OCI-LY7 (cell line): ENCODE measurements at regions not wholly inside any gene's neighbourhood (a gene's known extent, or its start where the extent isn't known, plus 50 kb on each side); places are given as distances from the start of the nearest gene placed in this dataset.

ENCODE experiments used
- BruUV-seq: library from RNA; stranded (reverse); fragments of 400-500 nt; replicated peaks from 2 replicates; lab custom pipeline; 2021; lab: Mats Ljungman, UMichigan
- CTCF ChIA-PET: fragments of 300-600 bp; sonication (Branson Sonifier 250); formaldehyde crosslinking; loops from one replicate; lab custom pipeline; 2022; ENCODE audit warnings: antibody characterized with exemption; ENCODE audit not compliant: unreplicated experiment; lab: Charles Lee
- POLR2A ChIA-PET: fragments of 300-600 bp; sonication (Branson Sonifier 250); formaldehyde crosslinking; loops from one replicate; lab custom pipeline; 2022; ENCODE audit warnings: antibody characterized with exemption; lab: Charles Lee
- DNase-seq: peaks from one replicate; pipeline ENCODE4 v3.0.0-alpha.2; 2015; ENCODE audit warnings: low spot score
- H2AFZ ChIP-seq: fragments of 200-600 bp; sonication (generic), shearing (Covaris generic); 2 replicates; pipeline ENCODE4 v1.6.1; 2014; ENCODE audit warnings: mild to moderate bottlenecking, antibody characterized with exemption, low read length, moderate library complexity
- H3K27ac ChIP-seq: fragments of 200-600 bp; sonication (generic); 2 replicates; pipeline ENCODE4 v1.5.1; 2014; ENCODE audit warnings: mixed run types, low read depth, mild to moderate bottlenecking, moderate library complexity, low read length, inconsistent platforms; ENCODE audit not compliant: poor library complexity, severe bottlenecking
- H3K36me3 ChIP-seq: fragments of 200-600 bp; sonication (generic); 2 replicates; pipeline ENCODE4 v1.6.1; 2014; ENCODE audit warnings: mild to moderate bottlenecking, antibody characterized with exemption, low read length, moderate library complexity, mixed read lengths; ENCODE audit not compliant: insufficient read depth
- H3K4me1 ChIP-seq: fragments of 200-600 bp; sonication (generic); 2 replicates; pipeline ENCODE4 v1.5.1; 2014; ENCODE audit warnings: mild to moderate bottlenecking, low read length; ENCODE audit not compliant: insufficient read depth, poor library complexity, severe bottlenecking
- H3K4me2 ChIP-seq: fragments of 200-600 bp; sonication (generic); 2 replicates; pipeline ENCODE4 v1.6.1; 2014; ENCODE audit warnings: mild to moderate bottlenecking, low read length
- H3K4me3 ChIP-seq: fragments of 200-600 bp; sonication (generic); 2 replicates; pipeline ENCODE4 v1.5.1; 2014; ENCODE audit warnings: mild to moderate bottlenecking, low read depth, low read length; ENCODE audit not compliant: poor library complexity, severe bottlenecking
- H3K79me2 ChIP-seq: fragments of 200-600 bp; sonication (generic); 2 replicates; pipeline ENCODE4 v1.6.1; 2016; ENCODE audit warnings: low read depth, mild to moderate bottlenecking, low read length, moderate library complexity, mixed read lengths; ENCODE audit not compliant: insufficient read depth
- H3K9me2 ChIP-seq: fragments of 200-600 bp; sonication (generic); 2 replicates; pipeline ENCODE4 v1.6.1; 2016; ENCODE audit warnings: mild to moderate bottlenecking, low read length, mixed read lengths; ENCODE audit not compliant: insufficient read depth
- H3K9me3 ChIP-seq: fragments of 200-600 bp; sonication (generic); 2 replicates; pipeline ENCODE4 v1.6.1; 2014; ENCODE audit warnings: mild to moderate bottlenecking, mixed run types, low read length, mixed read lengths
- H4K20me1 ChIP-seq: fragments of 200-600 bp; sonication (generic); 2 replicates; pipeline ENCODE4 v1.6.1; 2014; ENCODE audit warnings: mild to moderate bottlenecking, antibody characterized with exemption, low read length, moderate library complexity, mixed read lengths; ENCODE audit not compliant: insufficient read depth
- EZH2phosphoT487 ChIP-seq: fragments of 200-600 bp; sonication (generic); IDR thresholded peaks from 2 replicates; pipeline ENCODE4 v1.6.1; 2018; ENCODE audit warnings: low read depth, borderline replicate concordance, mild to moderate bottlenecking, mixed run types, antibody characterized with exemption, low read length, moderate library complexity, mixed read lengths
- intact Hi-C: fragments of 100-400 bp; cut with micrococcal nuclease; formaldehyde crosslinking; loops from one replicate; pipeline ENCODE4 v1.10.0; 2022; ENCODE audit not compliant: unreplicated experiment
- TF ChIP-seq, protein P1 (sequence below): fragments of 200-600 bp; sonication (generic); conservative IDR thresholded peaks from 2 replicates; pipeline ENCODE4 v1.5.1; 2014; ENCODE audit warnings: mild to moderate bottlenecking, antibody characterized with exemption, low read length, moderate library complexity, mixed read lengths

DNA sequence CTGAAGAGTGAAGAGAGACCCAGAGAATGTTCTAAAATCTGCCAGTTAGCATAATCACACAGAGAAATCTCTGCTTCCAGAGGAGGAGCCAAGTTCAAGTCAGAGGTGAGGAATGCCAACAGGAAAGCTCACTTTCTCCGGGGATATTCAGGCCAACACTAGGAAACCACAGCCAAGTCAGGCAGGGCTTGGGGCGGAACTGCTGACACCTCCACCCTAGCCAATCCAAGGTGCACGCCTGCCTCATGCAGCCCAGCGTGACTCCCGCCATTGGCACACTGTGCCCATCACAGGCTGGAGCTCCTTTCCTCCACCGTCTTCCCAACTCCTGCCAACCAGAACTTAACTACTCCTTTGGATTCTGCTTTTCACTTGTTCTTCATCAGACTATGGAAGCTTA, 374.3 kb upstream of the CCDC196 start:
- ChIA-PET CTCF (no interaction called here), POLR2A (interaction anchor here (0.9 kb wide), 1 partner anchor 61 kb away, joined by 3 read pairs; no protein-coding TSS in a partner anchor)
- no peaks in the 10 kb centered on the region for H4K20me1 ChIP-seq
- no peaks in the 10 kb centered on the region for H3K9me3 ChIP-seq
- no TSS peak for BruUV-seq
- H3K9me2 ChIP-seq = no peaks in the 10 kb centered on the region
- H3K4me1 ChIP-seq = no peaks in the 10 kb centered on the region
- no peak for DNase-seq
- H3K79me2 ChIP-seq = no peaks in the 10 kb centered on the region
- H3K36me3 ChIP-seq = no peaks in the 10 kb centered on the region
- no peak overlapping the region for H3K4me3 ChIP-seq
- H2AFZ ChIP-seq = no peak overlapping the region
- TF ChIP-seq, protein P1, sequence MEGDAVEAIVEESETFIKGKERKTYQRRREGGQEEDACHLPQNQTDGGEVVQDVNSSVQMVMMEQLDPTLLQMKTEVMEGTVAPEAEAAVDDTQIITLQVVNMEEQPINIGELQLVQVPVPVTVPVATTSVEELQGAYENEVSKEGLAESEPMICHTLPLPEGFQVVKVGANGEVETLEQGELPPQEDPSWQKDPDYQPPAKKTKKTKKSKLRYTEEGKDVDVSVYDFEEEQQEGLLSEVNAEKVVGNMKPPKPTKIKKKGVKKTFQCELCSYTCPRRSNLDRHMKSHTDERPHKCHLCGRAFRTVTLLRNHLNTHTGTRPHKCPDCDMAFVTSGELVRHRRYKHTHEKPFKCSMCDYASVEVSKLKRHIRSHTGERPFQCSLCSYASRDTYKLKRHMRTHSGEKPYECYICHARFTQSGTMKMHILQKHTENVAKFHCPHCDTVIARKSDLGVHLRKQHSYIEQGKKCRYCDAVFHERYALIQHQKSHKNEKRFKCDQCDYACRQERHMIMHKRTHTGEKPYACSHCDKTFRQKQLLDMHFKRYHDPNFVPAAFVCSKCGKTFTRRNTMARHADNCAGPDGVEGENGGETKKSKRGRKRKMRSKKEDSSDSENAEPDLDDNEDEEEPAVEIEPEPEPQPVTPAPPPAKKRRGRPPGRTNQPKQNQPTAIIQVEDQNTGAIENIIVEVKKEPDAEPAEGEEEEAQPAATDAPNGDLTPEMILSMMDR = no peak
- TF ChIP-seq EZH2phosphoT487 = no peak
- H3K4me2 ChIP-seq = no peak overlapping the region
- intact Hi-C loops = no loop called here
- no peak overlapping the region for H3K27ac ChIP-seq

DNA sequence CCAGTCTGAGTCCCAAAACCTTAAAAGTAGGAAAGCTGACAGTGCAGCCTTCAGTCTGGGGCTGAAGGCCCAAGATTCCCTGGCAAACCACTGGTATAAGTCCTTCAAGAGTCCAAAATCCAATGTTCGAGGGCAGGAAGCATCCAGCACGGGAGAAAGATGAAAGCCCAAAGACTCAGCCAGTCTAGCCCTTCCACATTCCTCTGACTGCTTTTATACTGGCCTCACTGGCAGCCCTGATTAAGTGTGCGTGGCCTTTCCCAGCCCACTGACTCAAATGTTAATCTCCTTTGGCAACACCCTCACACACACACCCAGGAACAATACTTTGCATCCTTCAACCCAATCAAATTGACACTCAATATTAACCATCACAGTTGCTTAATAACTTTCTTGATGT, 372.1 kb upstream of the CCDC196 start:
- POLR2A ChIA-PET = no interaction called here
- DNase-seq = no peak
- Histone ChIP-seq H3K4me2 (no peak overlapping the region), H3K9me3 (no peaks in the 10 kb centered on the region), H3K9me2 (no peaks in the 10 kb centered on the region), H3K36me3 (no peaks in the 10 kb centered on the region), H3K79me2 (no peaks in the 10 kb centered on the region), H4K20me1 (no peaks in the 10 kb centered on the region), H3K4me1 (no peaks in the 10 kb centered on the region), H3K4me3 (no peak overlapping the region), H2AFZ (no peak overlapping the region), H3K27ac (no peak overlapping the region)
- CTCF ChIA-PET = no interaction called here
- no peak for TF ChIP-seq EZH2phosphoT487
- TF ChIP-seq, protein P1 = no peak
- intact Hi-C loops = no loop called here
- BruUV-seq = no TSS peak

DNA sequence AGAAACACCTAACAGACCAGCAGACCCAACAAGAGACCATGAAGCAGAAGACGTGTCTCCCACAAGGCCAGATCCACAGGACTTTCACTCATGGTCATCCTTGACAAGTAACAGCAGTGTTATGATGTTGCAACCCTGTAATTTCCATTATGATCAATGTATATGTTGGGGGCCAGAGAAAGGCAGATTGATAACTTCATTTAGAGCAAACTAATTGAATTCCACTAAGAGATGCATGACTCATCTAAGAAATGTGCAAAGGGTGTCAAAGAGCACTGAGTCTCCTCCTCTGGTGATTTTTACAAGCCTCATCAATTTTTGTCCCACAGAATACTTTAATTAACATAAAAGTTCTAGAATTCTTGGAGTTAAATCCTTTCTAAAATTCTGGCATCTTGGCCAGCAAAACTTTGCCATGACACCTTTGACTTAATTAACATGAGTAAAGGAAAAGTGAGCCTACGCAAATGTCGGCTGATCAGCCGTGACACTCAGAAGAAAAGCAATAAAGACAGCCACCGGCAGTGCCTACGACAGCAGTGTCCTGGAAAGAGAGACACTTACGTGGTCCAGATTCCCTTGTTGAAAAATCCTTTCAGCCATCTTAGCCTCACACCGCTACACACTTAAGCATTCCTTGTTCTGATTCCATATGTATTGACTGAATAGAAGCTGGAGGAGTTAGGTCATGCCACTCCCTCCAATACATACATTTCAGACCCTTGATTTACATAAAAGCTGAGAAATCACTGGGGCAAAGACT, 370.2 kb upstream of the CCDC196 start:
- Histone ChIP-seq H3K4me3 (no peak overlapping the region), H3K9me2 (no peaks in the 10 kb centered on the region), H3K9me3 (no peaks in the 10 kb centered on the region), H3K27ac (no peak overlapping the region), H2AFZ (no peak overlapping the region), H3K79me2 (no peaks in the 10 kb centered on the region), H3K4me1 (no peaks in the 10 kb centered on the region), H3K4me2 (no peak overlapping the region), H4K20me1 (no peaks in the 10 kb centered on the region), H3K36me3 (no peaks in the 10 kb centered on the region)
- DNase-seq = no peak
- TF ChIP-seq, protein P1 = no peak
- TF ChIP-seq EZH2phosphoT487 = no peak
- no TSS peak for BruUV-seq
- intact Hi-C loops = no loop called here
- POLR2A ChIA-PET = no interaction called here
- CTCF ChIA-PET = no interaction called here
